ENCODE measurements at regions not wholly inside any gene's neighbourhood (a gene's known extent, or its start where the extent isn't known, plus 50 kb on each side); places are given as distances from the start of the nearest gene placed in this dataset.

GRCh38 chr14:99042381-99043266 lies 229.4 kb downstream of the BCL11B start:
- no peak for TF ChIP-seq CTCF (IDR thresholded peaks at IDR 0.05; ENCODE audit: low read depth, low read length)
- peaks cover 5% of the 10 kb centered on the region for H3K9me3 ChIP-seq (ENCODE audit: severe bottlenecking)
- H3K27me3 ChIP-seq (ENCODE audit: insufficient read depth, low read depth, severe bottlenecking): peaks cover 94% of the 10 kb centered on the region
- H3K27ac ChIP-seq: no peak overlapping the region
- DNase-seq: no peak
- no peak overlapping the region for H3K4me3 ChIP-seq (ENCODE audit: low read depth, low read length)
- no peaks in the 10 kb centered on the region for H3K36me3 ChIP-seq

- Histone ChIP-seq H3K4me3 (ENCODE audit: low read depth, low read length) (no peak overlapping the region), H3K27ac (no peak overlapping the region), H3K9me3 (ENCODE audit: severe bottlenecking) (peaks cover 5% of the 10 kb centered on the region), H3K36me3 (no peaks in the 10 kb centered on the region), H3K27me3 (ENCODE audit: insufficient read depth, low read depth, severe bottlenecking) (peaks cover 93% of the 10 kb centered on the region)
- no peak for DNase-seq
- TF ChIP-seq CTCF (IDR thresholded peaks at IDR 0.05; ENCODE audit: low read depth, low read length): no peak
These were observed 228.8 kb downstream of the BCL11B start for GRCh38 chr14:99043267-99043615.

- H3K27me3 ChIP-seq (ENCODE audit: insufficient read depth, low read depth, severe bottlenecking): peaks cover 91% of the 10 kb centered on the region
- no peaks in the 10 kb centered on the region for H3K36me3 ChIP-seq
- DNase-seq: no peak
- no peak overlapping the region for H3K4me3 ChIP-seq (ENCODE audit: low read depth, low read length)
- no peak overlapping the region for H3K27ac ChIP-seq
- H3K9me3 ChIP-seq (ENCODE audit: severe bottlenecking): peaks cover 5% of the 10 kb centered on the region
- TF ChIP-seq CTCF (IDR thresholded peaks at IDR 0.05; ENCODE audit: low read depth, low read length): no peak
These were observed 228.2 kb downstream of the BCL11B start for GRCh38 chr14:99043756-99044155.

- TF ChIP-seq CTCF (IDR thresholded peaks at IDR 0.05; ENCODE audit: low read depth, low read length): no peak
- no peaks in the 10 kb centered on the region for H3K36me3 ChIP-seq
- H3K9me3 ChIP-seq (ENCODE audit: severe bottlenecking): peaks cover 5% of the 10 kb centered on the region
- H3K27ac ChIP-seq: no peak overlapping the region
- H3K4me3 ChIP-seq (ENCODE audit: low read depth, low read length): no peak overlapping the region
- DNase-seq: no peak
- peaks cover 79% of the 10 kb centered on the region for H3K27me3 ChIP-seq (ENCODE audit: insufficient read depth, low read depth, severe bottlenecking)
These were observed 224.5 kb downstream of the BCL11B start for GRCh38 chr14:99047441-99048031.

GRCh38 chr14:99050309-99050708 lies 221.7 kb downstream of the BCL11B start:
- Histone ChIP-seq H3K27me3 (ENCODE audit: insufficient read depth, low read depth, severe bottlenecking) (peaks cover 68% of the 10 kb centered on the region), H3K9me3 (ENCODE audit: severe bottlenecking) (no peaks in the 10 kb centered on the region), H3K4me3 (ENCODE audit: low read depth, low read length) (no peak overlapping the region), H3K36me3 (no peaks in the 10 kb centered on the region), H3K27ac (no peak overlapping the region)
- TF ChIP-seq CTCF (IDR thresholded peaks at IDR 0.05; ENCODE audit: low read depth, low read length): no peak
- DNase-seq: no peak
